Loucy (cell line): ENCODE measurements at regions not wholly inside any gene's neighbourhood (a gene's known extent, or its start where the extent isn't known, plus 50 kb on each side); places are given as distances from the start of the nearest gene placed in this dataset.

ENCODE experiments used
- EZH2phosphoT487 ChIP-seq: fragments of 200-600 bp; IDR thresholded peaks from 2 replicates; pipeline ENCODE4 v1.6.1; 2018; ENCODE audit warnings: antibody characterized with exemption, mild to moderate bottlenecking, moderate library complexity, borderline replicate concordance
- TF ChIP-seq, protein P1 (sequence below): fragments of 200-600 bp; sonication (generic); conservative IDR thresholded peaks from 2 replicates; pipeline ENCODE4 v1.5.1; 2014; ENCODE audit warnings: mild to moderate bottlenecking, antibody characterized with exemption, low read length

GRCh38 chr14:97995038-97995437, 1197.9 kb downstream of the VRK1 start:
- TF ChIP-seq, protein P1, sequence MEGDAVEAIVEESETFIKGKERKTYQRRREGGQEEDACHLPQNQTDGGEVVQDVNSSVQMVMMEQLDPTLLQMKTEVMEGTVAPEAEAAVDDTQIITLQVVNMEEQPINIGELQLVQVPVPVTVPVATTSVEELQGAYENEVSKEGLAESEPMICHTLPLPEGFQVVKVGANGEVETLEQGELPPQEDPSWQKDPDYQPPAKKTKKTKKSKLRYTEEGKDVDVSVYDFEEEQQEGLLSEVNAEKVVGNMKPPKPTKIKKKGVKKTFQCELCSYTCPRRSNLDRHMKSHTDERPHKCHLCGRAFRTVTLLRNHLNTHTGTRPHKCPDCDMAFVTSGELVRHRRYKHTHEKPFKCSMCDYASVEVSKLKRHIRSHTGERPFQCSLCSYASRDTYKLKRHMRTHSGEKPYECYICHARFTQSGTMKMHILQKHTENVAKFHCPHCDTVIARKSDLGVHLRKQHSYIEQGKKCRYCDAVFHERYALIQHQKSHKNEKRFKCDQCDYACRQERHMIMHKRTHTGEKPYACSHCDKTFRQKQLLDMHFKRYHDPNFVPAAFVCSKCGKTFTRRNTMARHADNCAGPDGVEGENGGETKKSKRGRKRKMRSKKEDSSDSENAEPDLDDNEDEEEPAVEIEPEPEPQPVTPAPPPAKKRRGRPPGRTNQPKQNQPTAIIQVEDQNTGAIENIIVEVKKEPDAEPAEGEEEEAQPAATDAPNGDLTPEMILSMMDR: no peak
- TF ChIP-seq EZH2phosphoT487: no peak
